ENCODE measurements at regions not wholly inside any gene's neighbourhood (a gene's known extent, or its start where the extent isn't known, plus 50 kb on each side); places are given as distances from the start of the nearest gene placed in this dataset.

DNA sequence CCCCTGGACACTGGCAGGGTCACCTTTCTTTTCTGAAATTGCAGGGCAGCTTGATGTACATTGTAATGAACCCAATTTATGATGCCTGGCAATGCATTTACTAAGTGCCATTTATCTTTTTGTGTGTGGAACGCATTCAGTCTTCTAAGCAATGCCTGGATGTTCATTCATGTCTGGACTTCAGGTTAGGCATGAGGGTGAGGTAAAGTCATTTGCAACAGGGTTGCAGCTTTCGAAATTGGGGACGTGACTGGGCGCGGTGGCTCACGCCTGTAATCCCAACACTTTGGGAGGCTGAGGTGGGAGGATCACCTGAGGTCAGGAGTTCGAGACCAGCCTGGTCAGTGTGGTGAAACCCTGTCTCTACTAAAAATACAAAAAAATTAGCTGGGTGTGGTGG is 134.6 kb downstream of the SOX4 start:
- H3K36me3 ChIP-seq (ENCODE audit: control insufficient read depth, insufficient read depth, low read length), result no peaks in the 10 kb centered on the region
- in situ Hi-C loops (cut with HindIII; ENCODE audit: low pct_unique_long_range_greater_than_20kb, low sequenced_read_pairs), result no loop called here
- no peaks in the 10 kb centered on the region for H3K27me3 ChIP-seq (ENCODE audit: control insufficient read depth, insufficient read depth, low read length)
- no peak for ATAC-seq
- POLR2A ChIA-PET, result no interaction called here
- no peak for DNase-seq (ENCODE audit: low read depth, low spot score)
- TF ChIP-seq TCF7L2 (IDR thresholded peaks at IDR 0.05; ENCODE audit: low read depth, low read length) (no peak), POLR2AphosphoS5 (IDR thresholded peaks at IDR 0.05; ENCODE audit: low read depth, low read length) (no peak), SIN3A (IDR thresholded peaks at IDR 0.05; ENCODE audit: borderline replicate concordance, insufficient read depth, low read depth, low read length) (no peak)
- TF ChIP-seq, protein P1, sequence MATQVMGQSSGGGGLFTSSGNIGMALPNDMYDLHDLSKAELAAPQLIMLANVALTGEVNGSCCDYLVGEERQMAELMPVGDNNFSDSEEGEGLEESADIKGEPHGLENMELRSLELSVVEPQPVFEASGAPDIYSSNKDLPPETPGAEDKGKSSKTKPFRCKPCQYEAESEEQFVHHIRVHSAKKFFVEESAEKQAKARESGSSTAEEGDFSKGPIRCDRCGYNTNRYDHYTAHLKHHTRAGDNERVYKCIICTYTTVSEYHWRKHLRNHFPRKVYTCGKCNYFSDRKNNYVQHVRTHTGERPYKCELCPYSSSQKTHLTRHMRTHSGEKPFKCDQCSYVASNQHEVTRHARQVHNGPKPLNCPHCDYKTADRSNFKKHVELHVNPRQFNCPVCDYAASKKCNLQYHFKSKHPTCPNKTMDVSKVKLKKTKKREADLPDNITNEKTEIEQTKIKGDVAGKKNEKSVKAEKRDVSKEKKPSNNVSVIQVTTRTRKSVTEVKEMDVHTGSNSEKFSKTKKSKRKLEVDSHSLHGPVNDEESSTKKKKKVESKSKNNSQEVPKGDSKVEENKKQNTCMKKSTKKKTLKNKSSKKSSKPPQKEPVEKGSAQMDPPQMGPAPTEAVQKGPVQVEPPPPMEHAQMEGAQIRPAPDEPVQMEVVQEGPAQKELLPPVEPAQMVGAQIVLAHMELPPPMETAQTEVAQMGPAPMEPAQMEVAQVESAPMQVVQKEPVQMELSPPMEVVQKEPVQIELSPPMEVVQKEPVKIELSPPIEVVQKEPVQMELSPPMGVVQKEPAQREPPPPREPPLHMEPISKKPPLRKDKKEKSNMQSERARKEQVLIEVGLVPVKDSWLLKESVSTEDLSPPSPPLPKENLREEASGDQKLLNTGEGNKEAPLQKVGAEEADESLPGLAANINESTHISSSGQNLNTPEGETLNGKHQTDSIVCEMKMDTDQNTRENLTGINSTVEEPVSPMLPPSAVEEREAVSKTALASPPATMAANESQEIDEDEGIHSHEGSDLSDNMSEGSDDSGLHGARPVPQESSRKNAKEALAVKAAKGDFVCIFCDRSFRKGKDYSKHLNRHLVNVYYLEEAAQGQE (IDR thresholded peaks at IDR 0.05; ENCODE audit: insufficient read depth in 1 of 2, low read depth in 2 of 2, low read length in 1 of 2), result no peak
- TF ChIP-seq, protein P2, sequence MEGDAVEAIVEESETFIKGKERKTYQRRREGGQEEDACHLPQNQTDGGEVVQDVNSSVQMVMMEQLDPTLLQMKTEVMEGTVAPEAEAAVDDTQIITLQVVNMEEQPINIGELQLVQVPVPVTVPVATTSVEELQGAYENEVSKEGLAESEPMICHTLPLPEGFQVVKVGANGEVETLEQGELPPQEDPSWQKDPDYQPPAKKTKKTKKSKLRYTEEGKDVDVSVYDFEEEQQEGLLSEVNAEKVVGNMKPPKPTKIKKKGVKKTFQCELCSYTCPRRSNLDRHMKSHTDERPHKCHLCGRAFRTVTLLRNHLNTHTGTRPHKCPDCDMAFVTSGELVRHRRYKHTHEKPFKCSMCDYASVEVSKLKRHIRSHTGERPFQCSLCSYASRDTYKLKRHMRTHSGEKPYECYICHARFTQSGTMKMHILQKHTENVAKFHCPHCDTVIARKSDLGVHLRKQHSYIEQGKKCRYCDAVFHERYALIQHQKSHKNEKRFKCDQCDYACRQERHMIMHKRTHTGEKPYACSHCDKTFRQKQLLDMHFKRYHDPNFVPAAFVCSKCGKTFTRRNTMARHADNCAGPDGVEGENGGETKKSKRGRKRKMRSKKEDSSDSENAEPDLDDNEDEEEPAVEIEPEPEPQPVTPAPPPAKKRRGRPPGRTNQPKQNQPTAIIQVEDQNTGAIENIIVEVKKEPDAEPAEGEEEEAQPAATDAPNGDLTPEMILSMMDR (IDR thresholded peaks at IDR 0.05), result no peak
- intact Hi-C loops (cut with micrococcal nuclease; ENCODE audit: unreplicated experiment), result no loop called here
- H3K9me3 ChIP-seq (ENCODE audit: control insufficient read depth, insufficient read depth, low read depth, low read length), result no peaks in the 10 kb centered on the region
- no peak overlapping the region for H3K27ac ChIP-seq (ENCODE audit: low read length)
- H3K4me1 ChIP-seq (ENCODE audit: control insufficient read depth, insufficient read depth, low read length), result peaks cover 17% of the 10 kb centered on the region
- BruUV-seq (replicated peaks), result no TSS peak
- no peak overlapping the region for H3K4me3 ChIP-seq (ENCODE audit: low read depth in 2 of 2, low read length in 2 of 2)
- CTCF ChIA-PET, result no interaction called here

DNA sequence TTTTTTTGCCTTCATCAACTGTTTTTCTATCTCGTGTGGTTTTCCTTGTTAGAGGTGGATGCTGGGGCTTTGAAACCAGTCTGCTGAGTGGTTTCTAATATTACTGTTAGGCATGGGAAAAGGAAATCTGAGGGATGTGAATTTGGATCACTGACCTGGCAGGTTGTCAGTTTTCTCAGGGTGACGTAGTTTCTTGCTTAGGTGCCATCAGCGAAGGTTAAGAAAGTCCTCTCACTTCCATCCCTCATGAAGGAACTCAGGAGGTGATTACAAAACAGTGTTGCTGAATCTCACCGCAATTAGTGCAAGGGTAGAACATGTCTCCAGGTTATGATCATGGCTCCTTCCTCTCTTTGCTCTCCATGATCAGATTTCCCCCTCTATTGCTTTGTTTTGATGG is 135.9 kb downstream of the SOX4 start:
- in situ Hi-C loops (cut with HindIII; ENCODE audit: low pct_unique_long_range_greater_than_20kb, low sequenced_read_pairs) (no loop called here), intact Hi-C loops (cut with micrococcal nuclease; ENCODE audit: unreplicated experiment) (no loop called here)
- TF ChIP-seq, protein P2 (IDR thresholded peaks at IDR 0.05), result no peak
- TF ChIP-seq POLR2AphosphoS5 (IDR thresholded peaks at IDR 0.05; ENCODE audit: low read depth, low read length) (no peak), TCF7L2 (IDR thresholded peaks at IDR 0.05; ENCODE audit: low read depth, low read length) (no peak), SIN3A (IDR thresholded peaks at IDR 0.05; ENCODE audit: borderline replicate concordance, insufficient read depth, low read depth, low read length) (no peak)
- TF ChIP-seq, protein P1 (IDR thresholded peaks at IDR 0.05; ENCODE audit: insufficient read depth in 1 of 2, low read depth in 2 of 2, low read length in 1 of 2), result no peak
- BruUV-seq (replicated peaks), result no TSS peak
- DNase-seq (ENCODE audit: low read depth, low spot score) (no peak), ATAC-seq (no peak)
- H3K4me1 ChIP-seq (ENCODE audit: control insufficient read depth, insufficient read depth, low read length), result peaks cover 27% of the 10 kb centered on the region
- H3K27ac ChIP-seq (ENCODE audit: low read length), result peak overlapping the region; percentile 73
- POLR2A ChIA-PET, result no interaction called here
- no peaks in the 10 kb centered on the region for H3K36me3 ChIP-seq (ENCODE audit: control insufficient read depth, insufficient read depth, low read length)
- H3K4me3 ChIP-seq (ENCODE audit: low read depth in 2 of 2, low read length in 2 of 2), result no peak overlapping the region
- no peaks in the 10 kb centered on the region for H3K9me3 ChIP-seq (ENCODE audit: control insufficient read depth, insufficient read depth, low read depth, low read length)
- CTCF ChIA-PET, result no interaction called here
- no peaks in the 10 kb centered on the region for H3K27me3 ChIP-seq (ENCODE audit: control insufficient read depth, insufficient read depth, low read length)
